Left lobe of liver (tissue), 2 donors: ENCODE measurements at regions not wholly inside any gene's neighbourhood (a gene's known extent, or its start where the extent isn't known, plus 50 kb on each side); places are given as distances from the start of the nearest gene placed in this dataset.

Source experiments
- ATAC-seq: fragments of 200-7000 bp; cut with Tn5 transposase; one replicate; pipeline ENCODE4 v1.9.1; 2020; ENCODE audit warnings: mild to moderate bottlenecking, moderate library complexity
- DNase-seq: peaks from one replicate; pipeline ENCODE4 v3.0.0-alpha.2; 2020; ENCODE audit warnings: low spot score
- donor health status: DM: no; HTN: no; CAD: no; lungs with moderate emphysema.
- donor health status: DM: no; HTN: yes; CAD: no.

- ATAC-seq, result peak; percentile 44
- no peak for DNase-seq
Measured at GRCh38 chr14:44154874-44155273, 352.2 kb downstream of the FSCB start.

- ATAC-seq (no peak), DNase-seq (no peak)
Measured at GRCh38 chr14:44154446-44154845, 352.6 kb downstream of the FSCB start.

GRCh38 chr14:44151130-44151820 lies 355.8 kb downstream of the FSCB start:
- ATAC-seq (no peak), DNase-seq (no peak)

GRCh38 chr14:44149597-44149996 lies 357.5 kb downstream of the FSCB start:
- peak; percentile 45 for DNase-seq
- peak; percentile 81 for ATAC-seq

- DNase-seq (no peak), ATAC-seq (no peak)
Measured at GRCh38 chr14:44142006-44142405, 365.1 kb downstream of the FSCB start.

GRCh38 chr14:44135972-44136371 lies 371.1 kb downstream of the FSCB start:
- DNase-seq (no peak), ATAC-seq (no peak)

- DNase-seq (no peak), ATAC-seq (no peak)
Measured at GRCh38 chr14:44131861-44132260, 375.2 kb downstream of the FSCB start.

- no peak for DNase-seq
- no peak for ATAC-seq
Measured at GRCh38 chr14:44113769-44114730, 393.0 kb downstream of the FSCB start.

- ATAC-seq (no peak), DNase-seq (no peak)
Measured at GRCh38 chr14:44112774-44113460, 394.2 kb downstream of the FSCB start.

GRCh38 chr14:44109036-44109435 lies 398.0 kb downstream of the FSCB start:
- DNase-seq, result no peak
- no peak for ATAC-seq

GRCh38 chr14:44108601-44109000 lies 398.5 kb downstream of the FSCB start:
- DNase-seq (no peak), ATAC-seq (no peak)

GRCh38 chr14:44107156-44107555 lies 399.9 kb downstream of the FSCB start:
- DNase-seq (no peak), ATAC-seq (no peak)

- ATAC-seq (no peak), DNase-seq (no peak)
Measured at GRCh38 chr14:44099743-44100488, 407.2 kb downstream of the FSCB start.

- DNase-seq (no peak), ATAC-seq (peak; percentile 48)
Measured at GRCh38 chr14:44081146-44081545, 425.9 kb downstream of the FSCB start.

GRCh38 chr14:44070046-44070445 lies 437.0 kb downstream of the FSCB start:
- DNase-seq (no peak), ATAC-seq (no peak)

- DNase-seq, result no peak
- peak; percentile 64 for ATAC-seq
Measured at GRCh38 chr14:44053422-44053821, 453.7 kb downstream of the FSCB start.

GRCh38 chr14:44041700-44042099 lies 465.4 kb downstream of the FSCB start:
- ATAC-seq (no peak), DNase-seq (no peak)

GRCh38 chr14:44040561-44040960 lies 466.5 kb downstream of the FSCB start:
- DNase-seq (no peak), ATAC-seq (no peak)

GRCh38 chr14:44036248-44036647 lies 470.8 kb downstream of the FSCB start:
- DNase-seq (no peak), ATAC-seq (no peak)

- no peak for DNase-seq
- ATAC-seq, result no peak
Measured at GRCh38 chr14:44035707-44036106, 471.4 kb downstream of the FSCB start.
